ENCODE measurements at regions not wholly inside any gene's neighbourhood (a gene's known extent, or its start where the extent isn't known, plus 50 kb on each side); places are given as distances from the start of the nearest gene placed in this dataset.

DNA sequence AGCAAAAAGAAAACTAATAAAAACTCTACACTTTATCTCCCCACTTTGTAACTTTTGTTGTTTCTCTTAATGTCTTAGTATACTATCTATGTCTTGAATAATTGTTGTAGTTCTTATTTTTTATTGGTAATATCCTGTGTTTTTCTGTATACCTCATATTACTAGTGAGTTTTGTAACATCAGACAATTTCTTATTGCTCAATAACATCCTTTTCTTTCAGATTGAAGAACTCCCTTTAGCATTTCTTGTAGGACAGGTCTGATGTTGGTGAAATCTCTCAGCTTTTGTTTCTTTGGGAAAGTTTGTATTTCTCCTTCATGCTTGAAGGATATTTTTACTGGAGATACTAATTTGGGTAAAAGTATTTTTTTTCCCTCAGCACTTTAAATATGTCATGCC, 79.8 kb upstream of the LRRC8B start:
- TF ChIP-seq, protein P1, sequence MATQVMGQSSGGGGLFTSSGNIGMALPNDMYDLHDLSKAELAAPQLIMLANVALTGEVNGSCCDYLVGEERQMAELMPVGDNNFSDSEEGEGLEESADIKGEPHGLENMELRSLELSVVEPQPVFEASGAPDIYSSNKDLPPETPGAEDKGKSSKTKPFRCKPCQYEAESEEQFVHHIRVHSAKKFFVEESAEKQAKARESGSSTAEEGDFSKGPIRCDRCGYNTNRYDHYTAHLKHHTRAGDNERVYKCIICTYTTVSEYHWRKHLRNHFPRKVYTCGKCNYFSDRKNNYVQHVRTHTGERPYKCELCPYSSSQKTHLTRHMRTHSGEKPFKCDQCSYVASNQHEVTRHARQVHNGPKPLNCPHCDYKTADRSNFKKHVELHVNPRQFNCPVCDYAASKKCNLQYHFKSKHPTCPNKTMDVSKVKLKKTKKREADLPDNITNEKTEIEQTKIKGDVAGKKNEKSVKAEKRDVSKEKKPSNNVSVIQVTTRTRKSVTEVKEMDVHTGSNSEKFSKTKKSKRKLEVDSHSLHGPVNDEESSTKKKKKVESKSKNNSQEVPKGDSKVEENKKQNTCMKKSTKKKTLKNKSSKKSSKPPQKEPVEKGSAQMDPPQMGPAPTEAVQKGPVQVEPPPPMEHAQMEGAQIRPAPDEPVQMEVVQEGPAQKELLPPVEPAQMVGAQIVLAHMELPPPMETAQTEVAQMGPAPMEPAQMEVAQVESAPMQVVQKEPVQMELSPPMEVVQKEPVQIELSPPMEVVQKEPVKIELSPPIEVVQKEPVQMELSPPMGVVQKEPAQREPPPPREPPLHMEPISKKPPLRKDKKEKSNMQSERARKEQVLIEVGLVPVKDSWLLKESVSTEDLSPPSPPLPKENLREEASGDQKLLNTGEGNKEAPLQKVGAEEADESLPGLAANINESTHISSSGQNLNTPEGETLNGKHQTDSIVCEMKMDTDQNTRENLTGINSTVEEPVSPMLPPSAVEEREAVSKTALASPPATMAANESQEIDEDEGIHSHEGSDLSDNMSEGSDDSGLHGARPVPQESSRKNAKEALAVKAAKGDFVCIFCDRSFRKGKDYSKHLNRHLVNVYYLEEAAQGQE (IDR thresholded peaks at IDR 0.05), result no peak
- TF ChIP-seq JUND (IDR thresholded peaks at IDR 0.05) (no peak), RAD21 (IDR thresholded peaks at IDR 0.05) (no peak), SP1 (IDR thresholded peaks at IDR 0.05) (no peak)
- TF ChIP-seq, protein P2, sequence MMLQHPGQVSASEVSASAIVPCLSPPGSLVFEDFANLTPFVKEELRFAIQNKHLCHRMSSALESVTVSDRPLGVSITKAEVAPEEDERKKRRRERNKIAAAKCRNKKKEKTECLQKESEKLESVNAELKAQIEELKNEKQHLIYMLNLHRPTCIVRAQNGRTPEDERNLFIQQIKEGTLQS (IDR thresholded peaks at IDR 0.05), result no peak
- TF ChIP-seq, protein P3, sequence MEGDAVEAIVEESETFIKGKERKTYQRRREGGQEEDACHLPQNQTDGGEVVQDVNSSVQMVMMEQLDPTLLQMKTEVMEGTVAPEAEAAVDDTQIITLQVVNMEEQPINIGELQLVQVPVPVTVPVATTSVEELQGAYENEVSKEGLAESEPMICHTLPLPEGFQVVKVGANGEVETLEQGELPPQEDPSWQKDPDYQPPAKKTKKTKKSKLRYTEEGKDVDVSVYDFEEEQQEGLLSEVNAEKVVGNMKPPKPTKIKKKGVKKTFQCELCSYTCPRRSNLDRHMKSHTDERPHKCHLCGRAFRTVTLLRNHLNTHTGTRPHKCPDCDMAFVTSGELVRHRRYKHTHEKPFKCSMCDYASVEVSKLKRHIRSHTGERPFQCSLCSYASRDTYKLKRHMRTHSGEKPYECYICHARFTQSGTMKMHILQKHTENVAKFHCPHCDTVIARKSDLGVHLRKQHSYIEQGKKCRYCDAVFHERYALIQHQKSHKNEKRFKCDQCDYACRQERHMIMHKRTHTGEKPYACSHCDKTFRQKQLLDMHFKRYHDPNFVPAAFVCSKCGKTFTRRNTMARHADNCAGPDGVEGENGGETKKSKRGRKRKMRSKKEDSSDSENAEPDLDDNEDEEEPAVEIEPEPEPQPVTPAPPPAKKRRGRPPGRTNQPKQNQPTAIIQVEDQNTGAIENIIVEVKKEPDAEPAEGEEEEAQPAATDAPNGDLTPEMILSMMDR (IDR thresholded peaks at IDR 0.05; ENCODE audit: low read depth, low read length, missing input control), result no peak
- TF ChIP-seq, protein P4, sequence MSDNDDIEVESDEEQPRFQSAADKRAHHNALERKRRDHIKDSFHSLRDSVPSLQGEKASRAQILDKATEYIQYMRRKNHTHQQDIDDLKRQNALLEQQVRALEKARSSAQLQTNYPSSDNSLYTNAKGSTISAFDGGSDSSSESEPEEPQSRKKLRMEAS (IDR thresholded peaks at IDR 0.05), result no peak
